ENCODE measurements at regions not wholly inside any gene's neighbourhood (a gene's known extent, or its start where the extent isn't known, plus 50 kb on each side); places are given as distances from the start of the nearest gene placed in this dataset.

GRCh38 chr2:225131898-225132297, 89.6 kb upstream of the DOCK10 start:
- no peak for DNase-seq

- DNase-seq = no peak
Observed at GRCh38 chr2:225130093-225130492, 87.8 kb upstream of the DOCK10 start.

- DNase-seq = no peak
Observed at GRCh38 chr2:225124311-225125017, 82.2 kb upstream of the DOCK10 start.

GRCh38 chr2:225122583-225123486, 80.6 kb upstream of the DOCK10 start:
- no peak for DNase-seq

- no peak for DNase-seq
Observed at GRCh38 chr2:225122007-225122406, 79.7 kb upstream of the DOCK10 start.

- no peak for DNase-seq
Observed at GRCh38 chr2:225120186-225120585, 77.9 kb upstream of the DOCK10 start.

- no peak for DNase-seq
Observed at GRCh38 chr2:225117051-225117716, 74.9 kb upstream of the DOCK10 start.

- DNase-seq = no peak
Observed at GRCh38 chr2:225114786-225115323, 72.6 kb upstream of the DOCK10 start.

GRCh38 chr2:225113371-225114015, 71.2 kb upstream of the DOCK10 start:
- no peak for DNase-seq

- DNase-seq = no peak
Observed at GRCh38 chr2:225112362-225113126, 70.3 kb upstream of the DOCK10 start.

- no peak for DNase-seq
Observed at GRCh38 chr2:225108805-225109204, 66.5 kb upstream of the DOCK10 start.

- DNase-seq = no peak
Observed at GRCh38 chr2:225104971-225105370, 62.7 kb upstream of the DOCK10 start.

GRCh38 chr2:225104321-225104720, 62.1 kb upstream of the DOCK10 start:
- no peak for DNase-seq

- no peak for DNase-seq
Observed at GRCh38 chr2:225103737-225104141, 61.5 kb upstream of the DOCK10 start.

- no peak for DNase-seq
Observed at GRCh38 chr2:225100856-225101294, 58.6 kb upstream of the DOCK10 start.

- no peak for DNase-seq
Observed at GRCh38 chr2:225100269-225100668, 58.0 kb upstream of the DOCK10 start.

GRCh38 chr2:225097035-225097434, 54.8 kb upstream of the DOCK10 start:
- no peak for DNase-seq

All from DMS153 (cell line).